Umbilical cord (tissue), 1 donor: ENCODE measurements at regions not wholly inside any gene's neighbourhood (a gene's known extent, or its start where the extent isn't known, plus 50 kb on each side); places are given as distances from the start of the nearest gene placed in this dataset.

ENCODE experiments used
- DNase-seq: peaks from one replicate; pipeline ENCODE4 v3.0.0-alpha.2; 2015; ENCODE audit warnings: low spot score

GRCh38 chr4:154677300-154677699, 64.8 kb upstream of the FGG start:
- no peak for DNase-seq

DNA sequence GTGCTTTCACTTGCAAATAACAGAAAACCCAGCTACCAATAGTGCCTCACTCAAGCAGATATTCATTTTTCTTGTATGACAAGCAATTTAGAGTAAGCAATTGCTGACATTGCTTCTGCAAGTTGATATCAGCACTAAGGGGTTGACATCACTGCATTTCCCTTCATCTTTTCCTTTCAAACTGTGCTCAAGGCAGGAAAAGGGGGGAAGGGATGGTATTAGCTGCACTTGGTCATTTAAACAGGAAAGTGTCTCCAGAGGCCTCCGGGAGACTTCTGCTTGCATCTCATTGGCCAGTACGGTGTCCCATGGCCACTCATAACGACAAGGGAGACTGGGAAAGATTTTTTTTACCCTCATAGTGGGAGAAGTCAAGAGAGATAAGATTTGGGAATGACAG, 65.5 kb upstream of the FGG start:
- no peak for DNase-seq

DNA sequence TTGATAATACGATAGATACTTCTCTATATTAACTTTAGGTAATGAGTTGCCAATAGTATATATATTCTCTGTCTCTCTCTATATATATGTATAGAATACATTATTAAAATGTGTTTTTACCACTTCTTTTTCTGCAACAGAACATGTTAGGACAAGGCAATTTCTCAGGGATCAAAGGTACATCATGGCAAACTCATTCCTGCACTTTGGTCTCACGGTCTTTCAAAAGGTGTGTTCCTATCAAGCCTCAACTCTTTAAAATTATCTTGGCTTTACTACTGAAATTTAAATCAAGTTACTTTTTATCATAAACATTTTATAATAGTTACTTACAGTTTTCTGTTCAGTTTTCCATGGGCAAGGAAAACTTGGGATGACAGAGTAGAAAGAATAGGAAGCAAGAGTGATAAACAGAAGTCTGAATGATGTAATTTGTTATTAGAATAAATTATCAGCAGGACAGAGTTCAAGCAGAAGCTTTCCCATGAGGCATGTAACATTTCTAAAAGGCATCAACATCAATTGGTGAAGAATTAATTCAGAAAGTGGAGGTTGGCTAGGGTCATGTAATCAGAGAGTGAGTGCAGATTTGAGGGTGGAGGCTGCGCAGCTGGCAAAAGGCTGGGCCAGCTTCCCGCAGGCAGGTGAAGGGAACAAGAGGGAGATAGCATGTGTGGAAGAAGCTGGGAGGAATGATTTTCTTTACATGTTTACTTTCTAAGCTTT, 59.7 kb upstream of the LRAT start:
- no peak for DNase-seq

- peak; percentile 41 for DNase-seq
Observed at GRCh38 chr4:154686838-154687237, 57.0 kb upstream of the LRAT start.

DNA sequence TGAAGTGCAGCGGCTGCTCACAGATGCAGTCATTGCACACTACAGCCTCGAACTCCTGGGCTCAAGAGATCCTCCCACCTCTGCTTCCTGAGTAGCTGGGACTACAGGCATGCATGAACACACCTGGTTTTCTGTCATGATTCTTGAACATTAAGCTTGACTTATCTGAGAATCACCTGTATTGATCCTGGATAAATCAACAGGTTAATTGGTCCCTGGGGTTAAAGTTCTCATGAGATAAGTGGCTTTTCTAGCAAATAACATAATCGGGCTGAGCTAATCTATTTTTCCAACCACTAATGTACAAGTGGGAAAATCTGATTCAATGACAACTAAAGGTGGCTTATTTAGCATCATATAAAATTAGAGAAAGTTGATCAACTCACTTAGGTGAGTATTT, 56.0 kb upstream of the LRAT start:
- DNase-seq = no peak

- no peak for DNase-seq
Observed at GRCh38 chr4:154691229-154691628, 52.6 kb upstream of the LRAT start.

DNA sequence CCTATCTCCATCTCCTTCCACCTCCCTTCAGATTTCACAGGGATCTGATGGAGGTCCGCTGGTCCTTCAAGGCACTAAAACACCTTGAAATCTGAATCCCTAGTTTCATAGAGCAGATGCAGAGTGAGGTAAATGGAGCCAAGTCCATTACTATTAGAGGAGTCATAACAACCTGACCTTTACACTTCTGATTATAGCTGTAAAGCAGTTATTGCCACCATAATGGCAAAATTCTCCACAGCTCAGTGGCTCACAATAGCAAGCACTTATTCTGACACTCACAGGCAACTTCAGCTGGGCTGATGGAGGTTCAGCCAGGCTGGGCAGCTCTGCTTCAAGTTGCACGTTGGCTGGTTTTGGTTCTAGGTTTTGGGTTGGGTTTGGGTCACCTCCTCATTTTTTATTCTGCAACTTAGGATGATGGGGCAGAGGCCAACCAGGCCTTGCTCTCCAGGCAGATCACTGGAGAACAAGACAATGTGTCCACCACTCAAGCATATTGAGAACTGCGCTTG, 51.4 kb upstream of the LRAT start:
- DNase-seq = no peak
